ENCODE measurements at regions not wholly inside any gene's neighbourhood (a gene's known extent, or its start where the extent isn't known, plus 50 kb on each side); places are given as distances from the start of the nearest gene placed in this dataset.

GRCh38 chr2:146220957-146221356 is 1623.9 kb upstream of the ACVR2A start:
- TF ChIP-seq POLR2A (IDR thresholded peaks at IDR 0.05) (no peak), CTCF (IDR thresholded peaks at IDR 0.05) (no peak)
